ENCODE measurements at regions not wholly inside any gene's neighbourhood (a gene's known extent, or its start where the extent isn't known, plus 50 kb on each side); places are given as distances from the start of the nearest gene placed in this dataset.

DNA sequence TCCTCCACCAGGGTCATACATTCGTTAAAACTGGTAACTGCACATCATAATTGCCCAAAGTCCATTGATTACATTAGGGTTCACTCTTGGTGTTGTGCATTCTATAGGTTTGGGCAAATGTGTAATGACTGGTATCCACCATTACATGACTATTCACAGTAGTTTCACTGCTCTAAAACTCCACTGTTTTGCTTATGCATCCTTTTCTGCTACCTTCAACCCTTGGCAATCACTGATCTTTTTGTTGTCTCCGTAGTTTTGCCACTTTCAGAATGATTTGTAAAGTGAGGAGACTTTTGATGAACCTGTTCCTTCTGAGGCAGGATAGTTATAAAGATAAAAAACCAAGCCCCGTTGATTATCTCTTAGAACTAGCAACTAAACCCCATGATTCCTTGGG lies 187.3 kb upstream of the MCHR2 start:
- DNase-seq (ENCODE audit: low read depth): no peak

DNA sequence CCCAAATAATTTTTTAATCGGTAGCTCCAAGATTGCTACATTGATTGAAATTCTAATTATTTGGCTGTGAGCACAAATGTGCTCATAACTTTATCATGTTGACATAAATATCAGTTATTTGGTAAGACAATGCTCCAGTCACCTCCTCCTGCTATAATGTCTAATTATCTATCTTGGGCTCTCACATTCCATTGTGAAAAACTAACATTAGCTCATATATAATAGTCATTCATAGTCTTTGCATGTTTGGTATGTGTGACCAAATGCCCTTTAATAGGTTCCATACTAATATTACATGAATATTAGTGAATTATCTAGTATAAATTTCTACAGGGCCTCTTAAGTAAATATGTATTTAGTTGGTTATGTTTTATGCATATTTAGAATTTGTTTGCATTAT lies 185.6 kb upstream of the MCHR2 start:
- DNase-seq (ENCODE audit: low read depth): no peak

DNA sequence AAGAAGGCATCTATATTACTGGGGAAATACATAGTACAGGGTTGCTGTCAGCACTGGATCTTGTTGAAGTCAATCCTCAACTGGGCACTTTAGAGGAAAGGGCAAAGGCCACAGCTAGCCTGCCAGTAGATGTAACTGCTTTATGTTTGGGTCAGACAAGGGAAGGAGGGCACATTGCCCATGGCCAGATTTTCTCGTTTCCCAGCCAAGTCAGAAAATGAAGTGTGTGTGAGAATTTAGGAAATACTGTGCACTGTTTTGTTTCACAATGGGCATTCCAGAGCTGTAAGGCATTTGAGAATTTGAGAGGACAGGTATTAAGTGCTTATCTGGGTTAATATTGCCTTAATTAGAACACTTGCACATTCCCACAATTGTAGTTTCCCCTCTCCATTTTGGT lies 183.9 kb upstream of the MCHR2 start:
- peak; percentile 54 for DNase-seq (ENCODE audit: low read depth)

DNA sequence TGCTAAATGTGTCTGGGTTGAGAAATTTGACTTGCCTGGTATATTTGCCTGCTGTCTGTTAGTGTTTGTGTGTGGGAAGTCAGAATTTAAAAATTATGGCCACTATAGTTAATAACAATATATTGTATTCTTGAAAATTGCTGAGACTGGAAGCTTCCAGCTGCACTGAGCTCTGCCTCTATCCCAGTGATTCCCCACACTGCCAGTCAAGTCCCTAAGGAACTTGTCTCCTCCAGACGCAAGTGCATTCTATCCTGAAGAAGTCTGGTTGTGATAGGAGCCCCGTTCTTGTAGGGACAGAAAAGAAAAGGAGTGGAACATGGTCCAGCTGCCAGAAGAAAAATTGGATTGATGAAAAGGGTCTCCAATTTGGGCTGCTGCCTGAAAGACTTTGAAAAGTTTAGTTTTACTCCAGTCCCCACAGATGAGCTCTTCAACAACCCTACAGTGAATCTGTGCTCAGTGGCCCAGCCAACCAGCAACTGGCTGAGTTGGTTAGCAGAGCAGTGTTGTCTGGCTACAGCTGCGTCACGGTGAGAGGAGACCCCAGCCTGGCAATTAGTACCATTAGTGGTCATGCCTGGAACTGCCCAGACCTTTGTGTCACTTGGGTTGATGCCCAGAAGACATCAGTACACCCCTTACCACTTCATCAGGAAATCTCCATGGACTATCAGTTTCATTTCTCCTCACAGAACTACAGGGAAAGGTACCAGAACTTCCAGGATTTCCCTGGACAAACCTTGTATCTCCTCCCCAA lies 183.1 kb upstream of the MCHR2 start:
- DNase-seq (ENCODE audit: low read depth): peak; percentile 2

DNA sequence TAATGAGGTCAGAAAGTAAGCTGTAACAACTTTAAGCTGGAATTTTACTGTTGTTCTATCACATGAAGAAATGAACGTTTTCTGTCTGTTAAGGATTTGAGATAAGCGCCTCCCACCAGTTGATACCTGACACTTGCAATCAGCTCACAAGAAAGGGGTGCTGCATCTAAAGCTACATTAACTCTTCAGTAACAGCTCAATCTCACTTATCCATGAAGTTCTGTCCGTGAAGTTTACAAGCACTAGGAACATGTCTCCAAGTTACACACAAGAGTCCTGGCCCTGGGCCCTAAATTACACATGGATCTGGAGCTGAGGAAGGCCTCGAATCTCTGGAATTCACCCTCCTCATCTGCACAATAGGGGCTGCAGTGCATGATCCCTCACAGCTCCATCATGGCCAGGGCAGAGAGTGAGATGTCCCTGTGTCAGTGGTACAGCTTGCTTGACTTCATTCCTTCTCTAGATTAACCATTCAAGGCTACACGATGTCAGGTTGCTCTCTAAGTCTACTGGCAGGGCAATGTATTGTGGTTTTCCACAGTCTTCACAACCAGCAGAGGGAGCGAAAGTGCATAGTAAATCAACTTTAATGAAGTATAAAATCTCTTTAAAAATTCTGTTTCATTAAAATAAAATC lies 182.4 kb upstream of the MCHR2 start:
- peak; percentile 62 for DNase-seq (ENCODE audit: low read depth)

DNA sequence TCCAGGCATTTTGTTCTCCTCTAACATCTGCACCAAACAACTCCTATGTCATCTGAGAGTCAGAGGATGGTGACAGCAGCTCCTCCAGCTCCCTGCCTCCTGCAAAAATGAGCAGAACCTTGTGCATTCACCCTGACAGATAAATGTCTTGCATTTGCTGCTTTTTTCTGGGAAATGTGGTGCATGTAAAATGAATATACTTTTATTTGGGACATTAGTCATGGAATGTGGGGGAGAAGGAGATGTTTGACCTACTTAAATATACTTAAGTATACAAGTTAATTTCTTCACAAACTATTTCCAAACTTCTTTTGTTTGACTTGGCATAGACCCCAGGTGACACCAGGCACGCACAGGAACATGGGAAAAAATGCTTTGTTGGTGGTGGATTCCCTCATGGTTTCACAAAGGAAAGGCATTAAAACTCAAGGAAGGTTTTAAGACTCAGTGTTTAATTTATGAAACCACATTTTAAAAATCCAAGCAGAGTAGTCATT lies 181.8 kb upstream of the MCHR2 start:
- peak; percentile 94 for DNase-seq (ENCODE audit: low read depth)

DNA sequence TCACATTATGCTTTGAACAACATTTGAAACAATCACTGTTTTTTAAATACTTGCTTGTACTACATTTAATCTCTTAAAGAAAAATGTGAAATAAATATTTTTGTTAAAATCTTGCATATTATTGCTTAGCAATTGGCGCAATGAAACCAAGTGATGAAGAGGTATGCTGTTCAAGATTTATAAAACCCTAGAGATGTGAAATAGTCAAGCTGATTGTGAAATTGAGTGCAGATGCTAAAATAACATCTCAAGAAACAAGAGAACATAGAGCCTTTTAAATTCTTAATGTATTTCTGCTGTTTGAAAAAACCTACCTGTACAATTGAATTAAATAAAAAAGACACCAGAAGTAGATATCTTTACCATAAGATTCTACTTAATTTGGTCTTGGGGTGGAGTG lies 179.2 kb upstream of the MCHR2 start:
- DNase-seq (ENCODE audit: low read depth): peak; percentile 51

DNA sequence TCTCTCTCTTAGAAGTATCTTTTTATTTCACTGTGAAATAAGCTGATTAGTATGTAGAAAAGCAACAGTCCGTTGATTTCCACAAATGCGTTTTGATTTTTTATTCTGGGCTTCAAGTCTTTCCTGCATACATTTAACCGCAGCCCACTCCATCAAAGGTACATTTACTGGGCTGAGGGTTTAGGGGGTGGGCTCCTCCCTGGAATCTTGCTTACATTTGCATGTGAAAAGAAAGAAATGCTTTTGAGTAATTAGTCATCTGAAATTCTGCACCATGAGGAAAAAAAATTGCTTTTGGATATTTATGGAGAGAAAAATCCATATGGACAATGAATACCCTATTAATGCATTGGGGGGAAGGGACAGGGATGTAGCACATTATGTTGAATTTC lies 178.3 kb upstream of the MCHR2 start:
- no peak for DNase-seq (ENCODE audit: low read depth)

DNA sequence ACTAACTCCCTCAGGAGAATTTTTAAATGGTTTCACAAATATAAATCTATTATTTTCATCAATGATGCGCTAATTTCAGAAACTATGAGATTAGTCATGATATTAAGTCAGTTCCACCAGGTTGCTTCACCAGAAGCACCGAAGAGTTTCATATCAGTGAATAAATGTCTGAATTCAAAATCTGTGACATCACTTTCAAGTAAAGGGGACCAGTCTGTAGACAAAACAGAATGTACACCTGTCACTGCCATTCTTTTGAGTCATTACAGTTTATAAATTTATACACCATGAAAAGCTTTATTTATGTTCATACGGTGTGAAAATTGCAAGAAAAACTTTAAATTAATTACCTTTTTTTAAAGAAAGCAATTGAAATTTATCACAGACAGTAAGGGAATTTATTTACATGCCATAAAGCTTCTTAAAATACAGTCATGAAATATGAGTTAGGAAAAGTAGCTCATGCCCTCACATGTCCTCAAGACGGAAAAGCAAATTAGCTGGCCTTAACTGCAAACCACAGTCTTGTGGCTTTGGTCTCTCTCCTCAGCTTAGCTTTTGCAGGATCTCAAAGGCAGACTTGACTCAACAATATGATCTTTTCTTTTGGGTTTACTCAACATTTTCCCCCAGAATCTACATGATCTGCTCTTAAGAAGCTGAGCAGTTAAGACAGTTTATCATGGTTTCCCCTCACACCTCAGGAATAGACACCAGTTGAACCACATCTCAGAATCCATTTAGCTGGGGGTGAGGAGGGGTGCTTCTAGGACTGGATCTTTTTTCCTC lies 177.7 kb upstream of the MCHR2 start:
- DNase-seq (ENCODE audit: low read depth): peak; percentile 56

DNA sequence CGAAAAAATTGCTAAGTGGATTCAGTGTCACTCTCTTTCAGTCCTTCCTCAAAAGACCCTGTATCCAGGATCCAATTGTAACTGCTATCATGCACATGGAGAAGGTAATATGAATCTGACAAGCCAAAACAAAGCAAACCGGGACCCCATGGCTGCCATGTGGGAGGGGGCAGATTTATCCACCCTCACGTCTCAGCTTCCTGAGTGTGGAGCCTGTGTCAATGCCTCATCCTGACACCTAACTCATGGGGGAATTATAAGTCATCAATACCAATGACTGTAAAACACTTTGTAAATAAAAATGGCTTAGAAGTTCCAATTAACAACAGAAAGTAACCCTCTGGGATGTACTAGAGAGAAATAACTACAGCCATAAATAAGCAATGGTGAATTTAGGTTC lies 174.1 kb upstream of the MCHR2 start:
- no peak for DNase-seq (ENCODE audit: low read depth)

DNA sequence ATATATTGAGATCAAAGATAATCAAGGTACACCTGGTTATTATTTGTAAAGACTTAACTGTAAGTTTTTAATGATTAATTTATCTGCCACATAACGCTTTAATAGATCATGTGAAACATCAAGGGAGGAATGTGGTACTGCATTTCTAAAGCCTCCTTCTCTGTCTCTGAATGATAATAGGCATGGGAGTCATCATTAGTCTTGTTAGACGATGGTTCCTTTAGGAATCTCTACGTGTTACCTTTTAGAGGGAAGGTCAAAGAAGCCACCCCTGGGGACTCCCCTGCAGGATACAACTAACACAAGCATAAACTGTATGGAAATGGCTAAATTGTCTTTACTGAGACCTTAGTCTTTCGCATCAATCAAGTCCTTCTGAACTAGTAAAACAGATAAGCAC lies 173.6 kb upstream of the MCHR2 start:
- no peak for DNase-seq (ENCODE audit: low read depth)

DNA sequence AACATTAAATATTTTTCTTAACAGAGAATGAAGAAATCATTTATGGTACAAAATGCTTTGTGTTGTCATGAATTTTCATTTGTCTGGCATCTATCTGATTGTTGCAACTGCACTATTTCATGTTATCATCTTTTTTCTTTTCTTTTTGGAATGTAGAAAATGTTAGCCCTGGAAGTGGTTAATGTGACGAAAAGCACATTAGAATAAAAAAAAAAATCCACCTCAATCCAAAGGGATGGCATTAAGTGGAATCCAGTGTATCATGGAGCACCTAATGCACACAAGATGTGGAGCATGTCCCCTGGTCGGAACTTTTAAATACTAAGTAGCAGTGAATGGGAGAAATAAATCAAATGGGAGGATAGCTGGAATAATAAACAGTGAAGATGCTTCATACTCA lies 172.9 kb upstream of the MCHR2 start:
- no peak for DNase-seq (ENCODE audit: low read depth)

DNA sequence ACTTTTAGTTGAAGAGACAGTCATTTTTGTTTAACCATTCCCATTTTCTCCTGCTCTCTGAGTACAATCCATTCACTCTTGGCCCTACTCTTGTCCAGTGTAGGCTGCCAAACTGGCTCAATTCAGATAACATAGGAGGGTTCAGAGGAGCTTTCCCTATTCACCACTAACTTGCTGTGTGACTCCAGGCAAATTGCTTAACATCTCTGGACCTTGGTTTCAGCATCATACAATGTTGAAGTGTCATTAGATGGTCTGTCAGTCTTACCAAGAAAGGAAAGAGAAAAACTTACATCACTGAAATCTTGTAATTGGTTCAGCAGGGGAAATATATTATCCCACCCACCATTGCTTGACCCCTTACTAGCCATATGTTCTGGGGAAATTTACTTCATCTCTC lies 171.4 kb upstream of the MCHR2 start:
- no peak for DNase-seq (ENCODE audit: low read depth)

DNA sequence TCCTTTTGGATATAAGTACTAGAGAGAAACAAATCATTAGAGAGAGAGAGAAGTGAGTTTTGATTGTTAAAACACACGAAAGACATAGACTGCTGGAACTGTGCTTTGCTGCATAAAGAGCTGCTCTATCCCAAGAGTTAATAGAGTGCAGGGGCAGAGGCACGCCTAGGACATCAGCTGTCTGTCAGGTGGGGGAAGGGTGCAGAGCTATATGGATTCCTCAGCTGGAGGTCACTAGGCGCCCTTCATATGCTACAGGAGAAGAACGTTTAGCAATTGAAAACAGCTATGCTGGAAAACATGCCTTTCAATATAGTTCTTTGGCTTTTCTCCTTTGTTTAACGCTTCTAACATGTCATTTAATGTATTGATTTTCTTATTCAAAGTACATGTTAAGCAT lies 169.0 kb upstream of the MCHR2 start:
- no peak for DNase-seq (ENCODE audit: low read depth)

DNA sequence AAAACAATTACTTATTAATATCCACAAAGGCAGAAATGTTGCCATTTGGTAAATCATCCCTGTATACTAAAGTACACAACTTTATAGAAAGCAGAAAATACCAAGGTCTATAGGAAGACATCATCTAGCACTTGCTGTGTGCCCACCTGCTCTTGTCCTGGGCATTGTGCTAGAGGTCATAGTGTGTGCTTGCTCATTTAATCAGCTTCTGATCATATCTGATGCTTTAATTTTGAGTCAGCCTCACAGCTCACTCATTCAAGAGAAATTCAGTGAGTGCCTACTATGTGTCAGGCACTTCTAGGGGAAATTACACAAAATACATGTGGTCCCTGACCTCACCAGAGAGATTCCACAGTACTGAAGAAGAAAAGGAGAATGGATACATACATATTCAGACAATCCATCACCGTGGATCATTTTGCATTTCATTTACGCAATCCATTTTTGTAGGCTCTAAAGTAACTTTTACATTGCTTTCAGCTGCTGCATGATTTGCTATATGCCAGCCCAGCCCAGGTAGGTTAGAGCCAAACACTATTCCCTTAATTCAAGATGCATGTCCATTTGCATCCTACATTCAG lies 167.9 kb upstream of the MCHR2 start:
- no peak for DNase-seq (ENCODE audit: low read depth)

DNA sequence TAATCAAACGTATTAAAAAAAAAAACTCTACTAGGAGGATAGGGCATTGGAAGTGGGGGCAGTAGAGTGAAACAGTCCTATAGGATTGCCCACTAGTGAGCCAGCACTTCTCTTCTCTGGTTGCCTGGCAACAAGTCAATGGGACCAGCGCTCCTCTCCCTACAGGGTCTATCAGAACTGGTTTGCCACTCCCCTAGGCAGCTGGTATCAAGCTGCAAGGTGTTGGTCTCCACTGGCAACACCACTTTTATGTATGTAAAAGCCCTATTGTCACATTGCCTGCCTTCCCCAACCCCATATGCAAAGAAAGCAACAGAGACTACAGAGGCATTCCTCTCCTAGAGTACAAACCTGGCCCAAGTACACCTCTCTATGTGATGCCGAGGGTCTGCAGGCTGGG lies 166.9 kb upstream of the MCHR2 start:
- no peak for DNase-seq (ENCODE audit: low read depth)

DNA sequence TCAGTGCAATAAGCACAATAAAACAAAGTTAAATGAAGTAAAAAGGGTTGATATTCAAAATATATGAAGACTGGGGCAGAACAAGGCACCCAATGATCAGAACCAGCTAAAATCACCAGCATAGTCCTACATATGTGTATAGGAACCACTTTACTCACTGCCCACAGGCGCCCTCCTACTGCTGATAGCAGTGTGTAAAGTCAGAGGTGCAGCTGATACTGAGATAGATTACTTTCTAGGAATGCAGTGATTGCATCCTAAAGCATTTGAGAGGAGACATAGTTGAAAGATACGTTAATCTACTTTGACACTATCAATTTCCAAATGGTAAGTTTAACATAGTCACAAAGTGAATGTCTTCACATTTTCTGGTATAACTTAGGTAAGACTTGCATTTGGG lies 161.1 kb upstream of the MCHR2 start:
- no peak for DNase-seq (ENCODE audit: low read depth)

DNA sequence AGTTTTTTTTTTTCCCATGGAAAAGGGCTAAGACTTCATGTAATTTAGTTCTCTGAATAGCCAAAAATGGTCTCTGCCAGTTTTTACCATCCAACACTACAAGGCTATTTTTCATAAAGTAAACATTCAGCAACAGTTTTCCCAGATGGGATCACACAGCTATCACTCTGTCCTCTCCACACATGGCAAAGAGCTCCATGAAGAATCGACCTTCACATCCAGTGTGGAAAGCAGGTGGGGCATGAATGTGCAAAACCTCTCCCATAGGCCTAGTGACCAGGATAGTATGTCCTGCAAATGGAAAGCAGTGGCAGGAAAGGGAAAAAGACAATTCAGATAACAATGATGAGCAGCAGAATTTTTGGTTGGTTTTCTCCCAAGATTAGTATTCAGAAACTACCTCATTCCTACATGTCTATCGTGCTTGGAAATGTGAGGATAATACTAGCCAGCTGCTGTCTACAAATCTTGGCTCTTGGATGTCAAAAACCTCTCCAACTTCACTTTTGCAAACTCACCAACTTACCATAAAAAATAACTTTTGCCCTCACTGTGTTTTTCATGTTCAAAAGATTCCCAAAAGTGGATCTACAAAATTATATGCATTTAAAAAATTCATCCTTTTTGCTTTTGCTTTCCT lies 159.7 kb upstream of the MCHR2 start:
- no peak for DNase-seq (ENCODE audit: low read depth)

DNA sequence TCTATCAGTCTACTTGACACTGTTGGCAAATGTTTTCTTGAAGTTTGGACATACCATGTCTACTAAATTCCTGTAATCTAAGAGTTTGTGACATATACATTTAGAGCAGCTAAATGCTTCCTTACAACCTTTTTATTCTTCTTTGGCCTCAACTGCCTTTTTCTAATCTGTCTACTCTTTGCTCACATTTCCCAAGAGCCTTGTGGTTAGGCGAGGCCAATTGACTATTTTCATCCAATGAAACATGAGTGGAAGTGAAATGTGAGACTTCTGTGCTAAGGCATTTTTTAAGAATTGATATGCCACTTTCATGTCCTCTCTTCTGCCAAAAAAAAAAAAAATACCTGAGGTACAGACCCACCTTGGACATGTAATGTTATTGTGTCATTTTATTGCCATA lies 158.2 kb upstream of the MCHR2 start:
- no peak for DNase-seq (ENCODE audit: low read depth)

DNA sequence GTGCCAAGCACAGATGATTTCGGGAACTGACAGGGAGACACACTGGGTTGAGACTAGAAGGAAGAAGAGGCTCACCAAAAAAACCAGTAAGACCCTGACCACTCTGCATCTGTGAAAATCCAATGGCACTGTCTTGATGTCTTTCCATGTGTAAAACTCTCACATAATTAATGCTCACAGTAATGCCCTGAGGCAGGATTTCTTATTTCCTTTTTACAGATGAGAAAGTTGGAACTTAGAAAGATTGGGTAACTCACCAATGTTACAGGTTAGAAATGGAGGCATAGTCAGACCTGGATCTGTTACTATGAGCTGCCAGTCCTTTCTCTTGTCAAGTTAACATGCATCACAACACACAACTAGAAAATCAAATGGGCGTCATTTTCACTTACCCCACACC lies 151.0 kb upstream of the MCHR2 start:
- no peak for DNase-seq (ENCODE audit: low read depth)

DNA sequence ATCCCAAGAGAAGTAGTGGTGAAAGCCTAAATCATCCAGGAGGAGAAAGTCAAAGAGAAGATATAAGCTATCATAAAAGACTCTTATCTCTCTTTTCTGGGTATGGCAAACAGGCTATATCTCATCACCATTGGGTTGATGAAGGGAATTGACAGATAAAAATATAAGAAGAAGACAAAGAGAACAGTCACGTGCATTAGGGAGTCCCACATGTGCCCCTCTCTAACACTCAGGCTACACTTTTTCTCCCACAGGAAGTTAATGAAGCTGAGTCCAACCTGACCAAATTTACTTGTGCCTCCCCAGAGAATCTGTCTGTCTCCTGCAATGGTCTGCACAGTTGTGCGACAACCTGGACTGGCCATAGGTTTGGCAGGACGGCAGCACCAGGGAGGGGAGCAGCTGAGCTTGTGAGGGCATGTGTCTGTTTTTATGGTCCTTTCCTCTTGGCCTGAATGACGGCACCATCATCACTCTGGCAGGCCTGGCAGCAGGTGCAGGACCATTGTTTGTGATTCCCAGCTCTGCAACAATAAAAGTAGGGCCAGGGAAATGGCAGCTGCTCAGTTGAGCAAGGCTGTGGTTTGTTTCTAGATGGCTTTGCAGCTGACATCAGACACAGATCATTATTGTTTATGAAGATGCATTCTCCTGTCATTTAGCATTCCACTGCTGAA lies 144.5 kb upstream of the MCHR2 start:
- DNase-seq (ENCODE audit: low read depth): no peak

DNA sequence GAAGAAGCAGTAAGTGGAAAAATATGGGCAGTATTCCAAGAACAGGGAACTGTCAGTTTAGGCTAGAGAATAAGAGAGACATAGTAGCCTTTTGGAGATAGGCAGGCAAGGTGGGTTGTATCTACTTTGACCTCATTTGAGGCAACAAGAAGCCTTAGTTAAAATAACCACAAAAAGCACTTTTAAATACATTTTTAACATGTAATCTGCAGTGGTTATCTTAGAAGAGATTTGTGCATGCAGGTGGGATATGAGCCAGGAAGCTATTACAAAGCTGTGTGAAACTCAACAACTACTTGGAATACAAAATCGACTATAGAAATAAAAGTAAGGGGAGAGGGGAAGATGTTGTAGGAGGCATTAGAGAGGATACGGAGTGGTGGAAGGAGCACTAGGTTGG lies 143.7 kb upstream of the MCHR2 start:
- no peak for DNase-seq (ENCODE audit: low read depth)
